HG03095 (cell line): ENCODE measurements at regions not wholly inside any gene's neighbourhood (a gene's known extent, or its start where the extent isn't known, plus 50 kb on each side); places are given as distances from the start of the nearest gene placed in this dataset.
A peak's percentile ranks its signal among the peaks of the same experiment; 100 is the strongest.

Source experiments
- ATAC-seq: cut with Tn5 transposase; IDR thresholded peaks from one replicate; pipeline ENCODE4 v1.9.1; 2021; ENCODE audit warnings: moderate library complexity; ENCODE audit not compliant: unreplicated experiment

DNA sequence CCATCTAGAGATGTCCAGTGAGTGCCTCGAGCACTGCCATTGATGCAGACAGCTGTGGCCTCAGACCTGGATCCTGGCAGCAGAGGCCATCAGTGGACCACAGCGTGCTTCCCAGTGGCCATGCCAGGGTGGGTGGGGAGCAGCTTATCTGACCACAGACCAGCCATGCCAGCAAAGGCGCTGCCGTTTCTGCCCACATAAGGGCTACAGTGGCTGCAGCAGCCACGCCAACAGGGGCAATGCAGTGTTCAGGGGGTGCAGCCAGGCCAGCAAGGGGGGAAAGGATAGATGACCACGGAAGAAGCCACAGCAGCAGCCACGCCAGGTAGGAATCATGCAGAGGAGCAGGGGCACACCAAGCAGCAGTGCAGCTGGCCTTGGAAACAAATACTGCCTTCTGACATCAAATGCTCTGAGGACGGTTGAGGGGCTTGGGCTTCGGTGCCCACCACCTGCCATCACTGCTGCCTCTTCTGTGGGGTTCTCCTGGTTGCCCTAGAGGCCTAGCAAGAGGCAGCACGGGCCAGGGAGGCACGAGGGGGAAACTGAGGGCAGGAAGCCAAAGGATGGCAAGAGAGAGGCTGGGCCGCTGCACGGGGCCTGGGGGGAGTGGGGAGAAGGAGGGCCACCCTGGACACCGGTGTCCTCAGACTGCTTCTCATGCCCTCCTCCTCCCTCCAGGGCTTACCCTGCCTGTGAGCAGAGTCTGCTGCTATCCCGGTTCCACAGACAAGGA lies 94.7 kb upstream of the RUNX3 start:
- ATAC-seq: no peak

- no peak for ATAC-seq
These were observed 93.8 kb upstream of the RUNX3 start for GRCh38 chr1:25023826-25024225.

DNA sequence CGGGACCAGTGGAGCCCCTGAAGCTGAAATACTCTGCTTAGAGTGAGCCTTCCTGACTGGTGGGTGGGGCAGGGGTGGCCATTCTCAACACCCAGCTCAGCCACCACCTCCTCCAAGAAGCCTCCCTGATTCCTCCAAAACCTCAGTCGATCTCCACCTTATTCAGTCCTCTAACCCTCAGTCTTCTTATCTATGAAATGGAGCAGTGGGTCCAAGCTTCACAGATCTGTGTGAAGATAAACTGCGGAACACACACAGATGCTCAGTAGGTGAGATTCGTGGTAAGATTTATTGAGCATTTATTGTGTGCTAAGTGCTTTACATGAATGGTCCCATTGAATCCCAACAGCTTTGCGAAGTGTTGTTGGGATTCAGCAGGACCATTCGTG lies 93.1 kb upstream of the RUNX3 start:
- ATAC-seq: no peak

- ATAC-seq: peak; percentile 64
These were observed 92.5 kb upstream of the RUNX3 start for GRCh38 chr1:25022361-25023189.

- ATAC-seq: no peak
These were observed 91.6 kb upstream of the RUNX3 start for GRCh38 chr1:25021591-25022215.

DNA sequence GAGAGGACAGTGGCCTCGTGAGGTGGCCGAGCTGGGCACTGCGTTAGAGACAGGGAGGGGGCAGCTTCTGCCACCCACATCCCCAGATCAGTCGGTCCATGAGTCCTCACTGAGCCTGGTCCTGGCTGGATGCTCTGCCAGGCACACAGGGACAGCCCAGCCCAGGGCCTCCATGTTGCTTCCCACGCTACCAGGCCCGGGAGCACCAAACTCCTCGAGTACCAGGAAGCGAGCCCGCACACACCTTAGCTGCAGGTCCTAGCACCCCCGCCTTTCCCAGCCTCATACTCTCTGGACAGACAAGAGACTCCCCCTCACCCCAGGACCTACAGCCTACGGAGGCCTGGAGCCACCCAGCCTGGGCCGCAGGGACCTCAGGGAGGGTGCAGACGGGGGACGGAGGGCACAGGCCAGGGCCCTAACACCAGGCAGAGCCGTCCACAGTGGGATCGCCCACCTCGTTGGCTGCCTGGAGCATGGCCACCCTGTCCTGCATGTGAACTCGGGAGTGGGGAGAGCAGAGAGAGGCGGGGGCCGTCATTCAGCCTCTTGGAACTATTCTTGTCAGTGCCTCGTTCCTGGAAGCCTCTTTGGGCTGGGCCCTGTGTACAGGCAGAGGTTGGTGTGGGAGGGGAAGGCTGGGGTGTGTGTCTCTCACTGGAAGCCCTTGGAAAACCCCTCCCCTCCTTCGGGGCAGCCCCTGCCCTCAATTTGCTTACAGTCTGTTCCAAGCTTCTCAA lies 90.9 kb upstream of the RUNX3 start:
- no peak for ATAC-seq

DNA sequence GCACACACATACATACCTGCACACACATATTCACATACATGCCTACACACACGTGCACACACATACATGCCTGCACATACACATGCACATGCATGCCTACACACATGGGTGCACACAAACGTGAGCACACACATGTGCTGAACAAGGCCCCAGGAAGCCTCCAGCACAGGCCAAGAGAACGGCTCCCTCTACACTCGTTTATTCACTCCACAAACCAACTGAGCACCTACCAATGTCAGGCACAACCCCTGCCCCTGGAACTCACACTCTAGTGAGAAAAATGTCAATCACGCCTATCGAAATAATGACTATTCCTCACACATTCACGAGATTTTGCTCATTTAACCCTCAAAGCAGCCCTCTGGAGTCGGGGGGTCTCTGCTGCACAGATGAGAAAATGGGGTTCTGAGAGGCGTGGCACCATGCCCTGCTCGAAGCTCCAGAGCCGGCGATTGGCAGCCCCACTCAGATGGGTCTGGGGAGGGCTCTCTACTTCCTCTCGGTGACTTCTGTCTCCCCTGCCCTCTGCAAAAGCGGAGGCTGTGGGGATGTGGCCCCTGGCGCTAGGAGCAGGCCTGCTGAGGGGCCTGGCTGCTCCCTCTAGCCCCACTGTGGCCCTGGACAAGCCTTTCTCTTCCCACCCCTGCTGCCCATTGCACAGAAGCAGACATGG lies 90.2 kb upstream of the RUNX3 start:
- ATAC-seq: no peak

GRCh38 chr1:25019337-25020172 lies 89.5 kb upstream of the RUNX3 start:
- peak; percentile 45 for ATAC-seq

DNA sequence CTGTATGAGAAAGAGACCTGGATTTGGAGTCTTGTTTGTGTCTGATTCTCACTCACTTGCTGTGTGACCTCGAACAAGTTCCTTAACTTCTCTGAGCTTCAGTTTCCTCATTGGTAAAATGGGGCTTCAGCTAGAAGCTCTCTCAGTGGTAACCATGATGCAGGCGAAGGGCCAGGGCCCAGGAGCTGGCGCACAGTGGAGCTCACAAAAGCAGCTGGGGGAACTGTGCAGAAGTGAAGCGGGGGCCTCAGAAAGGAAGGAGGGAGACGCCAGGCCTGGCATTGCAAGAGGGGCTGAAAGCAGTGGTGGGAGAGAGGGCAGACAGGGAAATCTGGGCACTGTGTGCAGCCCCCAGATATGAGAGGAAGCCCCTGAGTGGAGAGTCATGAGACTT lies 88.9 kb upstream of the RUNX3 start:
- ATAC-seq: no peak

DNA sequence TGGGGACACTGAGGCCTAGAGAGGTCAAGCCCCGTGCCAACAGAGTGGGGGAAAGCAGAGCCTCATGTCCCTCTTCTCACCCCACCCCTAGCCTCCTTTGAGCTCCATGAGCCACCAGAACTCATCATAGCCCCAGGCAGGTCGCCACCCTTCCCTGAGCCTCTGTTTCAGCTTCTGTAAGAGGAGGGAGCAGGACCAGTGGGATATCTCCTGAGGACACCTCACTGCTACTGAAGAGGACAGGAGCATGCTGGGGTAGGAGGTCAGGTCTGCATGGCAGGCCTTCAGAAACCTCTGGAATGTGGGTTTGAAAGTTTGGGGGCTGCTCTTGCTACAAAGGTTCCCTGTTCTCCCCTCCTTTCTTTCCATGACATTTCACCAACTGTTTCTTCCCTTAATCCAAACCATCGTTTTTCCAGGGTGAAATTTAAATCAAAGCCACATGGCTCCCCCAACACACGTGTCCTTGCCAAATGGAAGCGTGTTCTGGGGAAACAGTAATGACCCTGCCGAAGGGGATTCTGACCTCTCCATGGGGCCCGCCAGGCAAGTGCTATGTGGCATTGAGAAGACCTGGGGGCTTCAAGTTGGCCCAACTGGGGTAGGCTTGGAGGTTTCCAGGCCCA lies 88.1 kb upstream of the RUNX3 start:
- no peak for ATAC-seq

- ATAC-seq: no peak
These were observed 87.5 kb upstream of the RUNX3 start for GRCh38 chr1:25017436-25018109.

GRCh38 chr1:25012966-25013962 lies 83.2 kb upstream of the RUNX3 start:
- ATAC-seq: no peak

- ATAC-seq: no peak
These were observed 82.0 kb upstream of the RUNX3 start for GRCh38 chr1:25011943-25012638.

- ATAC-seq: no peak
These were observed 81.2 kb upstream of the RUNX3 start for GRCh38 chr1:25011275-25011674.

GRCh38 chr1:25009671-25010262 lies 79.7 kb upstream of the RUNX3 start:
- ATAC-seq: no peak

DNA sequence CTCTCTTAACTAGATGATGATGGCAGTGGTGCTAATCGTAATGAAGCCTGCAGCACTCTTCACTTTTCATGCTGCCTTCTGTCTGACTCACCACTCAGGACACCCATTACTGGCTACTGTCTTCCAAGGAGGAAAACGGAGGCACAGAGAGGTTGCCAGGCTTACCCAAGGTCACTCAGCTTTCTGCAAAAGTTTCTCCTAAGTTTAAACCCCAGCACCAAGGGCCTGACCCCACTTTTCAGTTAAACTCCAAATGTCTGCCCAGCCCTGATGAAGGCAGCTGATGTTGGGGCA lies 78.1 kb upstream of the RUNX3 start:
- ATAC-seq: no peak
